Right kidney (tissue), 1 donor: ENCODE measurements at regions not wholly inside any gene's neighbourhood (a gene's known extent, or its start where the extent isn't known, plus 50 kb on each side); places are given as distances from the start of the nearest gene placed in this dataset.

Experiments
- DNase-seq: peaks from one replicate; pipeline ENCODE4 v3.0.0-alpha.2; 2016

- DNase-seq: no peak
Measured at GRCh38 chr17:69950701-69951418, 124.2 kb upstream of the KCNJ16 start.

GRCh38 chr17:69954241-69954925, 120.6 kb upstream of the KCNJ16 start:
- DNase-seq: no peak

- DNase-seq: no peak
Measured at GRCh38 chr17:69958063-69958462, 117.0 kb upstream of the KCNJ16 start.

GRCh38 chr17:69959283-69959682, 115.7 kb upstream of the KCNJ16 start:
- DNase-seq: no peak

DNA sequence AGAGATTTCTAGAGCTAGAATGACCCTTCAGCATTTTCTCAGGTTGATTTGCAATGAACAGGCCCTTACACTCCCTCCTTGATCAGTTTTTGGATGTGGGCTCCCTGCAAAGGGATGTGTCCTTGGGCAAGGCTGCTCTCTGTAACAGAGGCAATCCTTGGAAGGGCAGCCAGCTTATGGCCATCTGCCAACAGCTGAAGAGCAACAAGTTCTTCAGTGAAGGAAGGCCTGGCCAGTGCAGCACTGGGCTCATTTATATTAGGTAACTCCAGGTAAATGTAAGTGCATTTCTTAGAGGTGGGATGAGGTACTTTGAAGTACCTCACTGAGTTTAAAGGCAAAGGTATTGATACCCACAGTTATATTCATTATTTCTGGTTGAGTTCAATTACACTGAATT, 114.3 kb upstream of the KCNJ16 start:
- no peak for DNase-seq

- no peak for DNase-seq
Measured at GRCh38 chr17:69961501-69962145, 113.4 kb upstream of the KCNJ16 start.

- DNase-seq: no peak
Measured at GRCh38 chr17:69962436-69962995, 112.5 kb upstream of the KCNJ16 start.

- DNase-seq: no peak
Measured at GRCh38 chr17:69967910-69968411, 107.1 kb upstream of the KCNJ16 start.

DNA sequence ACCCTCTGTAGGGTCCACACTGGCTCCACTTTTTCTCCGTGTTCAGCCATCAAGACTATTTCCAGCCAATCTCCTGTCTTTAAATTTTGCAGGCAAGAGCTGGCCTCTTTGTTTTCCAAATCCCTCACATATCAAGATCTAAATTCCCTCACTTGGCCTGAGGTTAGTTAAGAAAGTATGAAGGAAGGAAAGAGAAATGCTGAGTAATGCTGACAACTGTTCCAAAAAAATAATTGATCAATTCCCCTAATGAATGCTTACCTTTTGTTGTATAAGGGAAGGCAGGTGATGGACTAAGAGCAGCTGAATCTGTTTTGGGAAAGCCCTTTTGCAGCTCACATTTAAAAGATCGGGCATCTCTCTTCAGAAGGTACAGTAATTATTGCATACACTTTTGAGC, 105.1 kb upstream of the KCNJ16 start:
- DNase-seq: no peak

- no peak for DNase-seq
Measured at GRCh38 chr17:69972251-69972650, 102.8 kb upstream of the KCNJ16 start.

- no peak for DNase-seq
Measured at GRCh38 chr17:69975808-69976207, 99.2 kb upstream of the KCNJ16 start.

- no peak for DNase-seq
Measured at GRCh38 chr17:69978056-69978646, 96.9 kb upstream of the KCNJ16 start.

GRCh38 chr17:69981441-69981840, 93.6 kb upstream of the KCNJ16 start:
- DNase-seq: no peak

DNA sequence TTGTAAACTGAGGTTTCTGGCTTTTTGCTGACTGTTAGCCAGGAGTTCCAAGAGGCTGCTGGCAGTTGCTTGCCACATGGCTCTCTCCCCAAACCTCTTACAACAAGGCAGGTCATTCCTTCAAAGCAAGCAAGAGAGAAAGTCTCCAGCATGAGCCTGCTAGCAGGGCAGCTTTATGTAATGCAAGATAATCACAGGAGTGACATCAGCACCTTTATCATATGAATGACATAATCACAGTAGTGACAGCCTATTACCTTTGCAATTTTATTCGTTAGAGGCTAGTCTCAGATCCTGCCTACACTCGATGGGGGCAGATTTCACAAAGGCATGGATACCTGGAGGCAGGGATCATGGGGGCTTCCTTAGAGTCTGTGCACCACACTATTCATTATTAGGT, 79.5 kb upstream of the KCNJ16 start:
- DNase-seq: no peak

DNA sequence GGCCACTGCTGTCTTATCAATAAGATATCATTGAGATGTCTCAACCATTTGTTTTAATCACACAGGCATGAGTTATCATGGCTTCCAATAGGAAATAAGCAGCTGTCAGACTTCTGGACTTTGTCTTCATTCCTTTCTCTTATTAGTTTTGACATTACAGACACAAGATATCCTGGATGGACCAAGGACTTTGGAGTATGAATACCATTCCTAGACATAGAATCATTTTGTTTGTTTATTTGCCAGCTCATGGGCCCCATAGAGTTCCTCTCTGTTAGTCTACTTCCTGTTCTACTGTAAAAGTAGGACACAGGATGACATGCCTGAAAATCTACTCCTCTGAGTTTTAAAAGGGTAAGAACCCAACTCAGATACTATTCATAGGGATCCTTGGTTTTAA, 77.7 kb upstream of the KCNJ16 start:
- no peak for DNase-seq

DNA sequence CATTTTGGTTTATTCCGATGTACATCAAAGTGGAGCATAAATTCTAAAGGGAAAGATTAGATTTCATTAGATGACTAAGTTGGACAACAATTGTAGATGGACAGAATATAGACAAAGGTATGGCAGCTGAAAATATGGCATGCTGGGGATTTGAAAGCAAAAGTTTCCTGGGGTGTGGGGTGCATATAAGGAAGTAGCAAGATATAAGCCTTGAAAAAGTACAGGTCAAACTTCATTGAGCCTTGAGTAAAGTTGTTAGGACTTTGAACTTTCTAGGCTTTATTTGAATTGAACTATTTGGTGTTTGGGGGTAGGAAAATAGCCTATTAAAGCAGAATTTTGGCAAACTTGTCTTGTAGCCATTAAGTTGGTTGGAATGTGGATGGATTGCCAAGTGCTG, 75.8 kb upstream of the KCNJ16 start:
- no peak for DNase-seq

- no peak for DNase-seq
Measured at GRCh38 chr17:70006159-70006558, 68.9 kb upstream of the KCNJ16 start.

DNA sequence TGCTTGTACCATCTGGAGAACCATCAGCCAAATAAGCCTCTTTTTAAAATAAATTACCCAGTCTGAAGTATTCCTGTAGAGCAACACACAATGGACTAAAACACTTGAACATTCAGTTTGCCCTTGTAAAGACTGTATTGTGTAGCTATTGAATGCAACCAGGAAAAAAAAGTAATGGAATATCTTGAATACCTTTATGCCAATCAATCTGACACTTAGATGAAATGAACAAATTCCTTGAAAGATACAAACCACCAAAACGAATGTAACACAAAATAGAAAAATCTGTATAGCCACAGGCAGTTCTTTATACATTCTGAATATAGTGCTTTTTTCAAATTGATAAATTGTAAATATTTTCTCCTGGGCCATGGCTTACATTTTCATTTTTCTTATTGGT, 63.3 kb upstream of the KCNJ16 start:
- DNase-seq: no peak

- DNase-seq: no peak
Measured at GRCh38 chr17:70013911-70014310, 61.1 kb upstream of the KCNJ16 start.

DNA sequence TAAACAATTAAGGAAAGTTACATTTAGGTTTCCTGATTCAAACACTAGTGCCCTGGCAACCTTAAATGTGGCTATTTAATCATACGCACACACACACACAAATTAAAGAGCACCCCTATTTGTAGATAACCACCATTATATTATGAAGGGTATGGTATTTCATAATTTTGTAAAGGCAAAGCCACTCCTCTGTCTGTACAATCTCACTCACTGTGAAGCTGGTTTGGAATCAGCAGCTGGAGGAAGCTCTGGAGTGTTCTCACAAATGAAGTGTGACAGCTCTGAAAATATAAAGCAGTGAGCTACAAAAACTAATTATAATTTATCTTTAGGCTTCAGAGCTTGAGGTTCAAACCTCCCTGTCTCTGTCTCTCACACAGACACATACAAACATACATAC, 57.9 kb upstream of the KCNJ16 start:
- DNase-seq: no peak

GRCh38 chr17:70017941-70018340, 57.1 kb upstream of the KCNJ16 start:
- DNase-seq: no peak

- DNase-seq: no peak
Measured at GRCh38 chr17:70021726-70022125, 53.3 kb upstream of the KCNJ16 start.

GRCh38 chr17:70022175-70022574, 52.9 kb upstream of the KCNJ16 start:
- DNase-seq: no peak
